ENCODE measurements at regions not wholly inside any gene's neighbourhood (a gene's known extent, or its start where the extent isn't known, plus 50 kb on each side); places are given as distances from the start of the nearest gene placed in this dataset.

- no peak overlapping the region for H3K4me2 ChIP-seq (ENCODE audit: insufficient read depth, low read length)
- intact Hi-C loops (cut with micrococcal nuclease) (no loop called here), dilution Hi-C loops (cut with MboI; ENCODE audit: extremely low pct_ligation_motif_present, low sequenced_read_pairs) (no loop called here)
- H3K4me1 ChIP-seq (ENCODE audit: control insufficient read depth, extremely low read depth, insufficient read depth, low read length), result no peaks in the 10 kb centered on the region
- ChIA-PET POLR2A (no interaction called here), CTCF (no interaction called here)
- no TSS peak for BruUV-seq (replicated peaks)
- DNase-seq (ENCODE audit: low read depth, low spot score), result no peak
- no peak for FAIRE-seq
- no peak overlapping the region for H3K4me3 ChIP-seq (replicated peaks in 1 of 3; ENCODE audit: insufficient read depth in 1 of 3, low read depth in 1 of 3, low read length in 3 of 3)
- H3K79me2 ChIP-seq (ENCODE audit: control insufficient read depth, insufficient read depth, low read length), result no peaks in the 10 kb centered on the region
- no peaks in the 10 kb centered on the region for H4K20me1 ChIP-seq (replicated peaks; ENCODE audit: control insufficient read depth, extremely low read depth, insufficient read depth, low read length)
- no peaks in the 10 kb centered on the region for H3K9me3 ChIP-seq (replicated peaks; ENCODE audit: control insufficient read depth, insufficient read depth, low read length)
- H3K9ac ChIP-seq (replicated peaks; ENCODE audit: extremely low read depth, insufficient read depth, low read length), result no peak overlapping the region
- no peaks in the 10 kb centered on the region for H3K9me1 ChIP-seq (replicated peaks; ENCODE audit: control insufficient read depth, extremely low read depth, insufficient read depth, low read length)
- no peak overlapping the region for H3K27ac ChIP-seq (ENCODE audit: insufficient read depth, low read depth, low read length)
- TF ChIP-seq MAX (IDR thresholded peaks at IDR 0.05; ENCODE audit: insufficient read depth, insufficient read length) (no peak), JUN (IDR thresholded peaks at IDR 0.05; ENCODE audit: borderline replicate concordance, insufficient read depth, insufficient read length, low read depth) (no peak), CTCF (IDR thresholded peaks at IDR 0.05; ENCODE audit: extremely low read depth in 1 of 2, insufficient read depth in 1 of 2, low read depth in 1 of 2, low read length in 2 of 2) (no peak), EZH2 (IDR thresholded peaks at IDR 0.05; ENCODE audit: borderline replicate concordance, low read depth, low read length, severe bottlenecking) (no peak), FOS (IDR thresholded peaks at IDR 0.05; ENCODE audit: borderline replicate concordance, insufficient read depth, low read length) (no peak)
- H3K36me3 ChIP-seq (ENCODE audit: control insufficient read depth in 2 of 2, extremely low read depth in 1 of 2, insufficient read depth in 2 of 2, low read length in 2 of 2), result no peaks in the 10 kb centered on the region
- no peak overlapping the region for H2AFZ ChIP-seq (ENCODE audit: low read depth, low read length)
- H3K27me3 ChIP-seq (ENCODE audit: control insufficient read depth in 2 of 2, insufficient read depth in 2 of 2, low read length in 2 of 2), result no peaks in the 10 kb centered on the region
These were observed 648.4 kb upstream of the EYS start for GRCh38 chr6:66355471-66355870.

GRCh38 chr6:66344796-66345195, 637.8 kb upstream of the EYS start:
- ChIA-PET POLR2A (no interaction called here), CTCF (no interaction called here)
- FAIRE-seq, result no peak
- Histone ChIP-seq H3K4me3 (replicated peaks in 1 of 3; ENCODE audit: insufficient read depth in 1 of 3, low read depth in 1 of 3, low read length in 3 of 3) (no peak overlapping the region), H3K79me2 (ENCODE audit: control insufficient read depth, insufficient read depth, low read length) (no peaks in the 10 kb centered on the region), H3K9me1 (replicated peaks; ENCODE audit: control insufficient read depth, extremely low read depth, insufficient read depth, low read length) (no peaks in the 10 kb centered on the region), H3K27ac (ENCODE audit: insufficient read depth, low read depth, low read length) (no peak overlapping the region), H3K36me3 (ENCODE audit: control insufficient read depth in 2 of 2, extremely low read depth in 1 of 2, insufficient read depth in 2 of 2, low read length in 2 of 2) (no peaks in the 10 kb centered on the region), H3K9ac (replicated peaks; ENCODE audit: extremely low read depth, insufficient read depth, low read length) (no peak overlapping the region), H3K4me2 (ENCODE audit: insufficient read depth, low read length) (no peak overlapping the region), H3K4me1 (ENCODE audit: control insufficient read depth, extremely low read depth, insufficient read depth, low read length) (no peaks in the 10 kb centered on the region), H4K20me1 (replicated peaks; ENCODE audit: control insufficient read depth, extremely low read depth, insufficient read depth, low read length) (no peaks in the 10 kb centered on the region), H2AFZ (ENCODE audit: low read depth, low read length) (no peak overlapping the region), H3K9me3 (replicated peaks; ENCODE audit: control insufficient read depth, insufficient read depth, low read length) (no peaks in the 10 kb centered on the region), H3K27me3 (ENCODE audit: control insufficient read depth in 2 of 2, insufficient read depth in 2 of 2, low read length in 2 of 2) (no peaks in the 10 kb centered on the region)
- BruUV-seq (replicated peaks), result no TSS peak
- TF ChIP-seq MAX (IDR thresholded peaks at IDR 0.05; ENCODE audit: insufficient read depth, insufficient read length) (no peak), FOS (IDR thresholded peaks at IDR 0.05; ENCODE audit: borderline replicate concordance, insufficient read depth, low read length) (no peak), EZH2 (IDR thresholded peaks at IDR 0.05; ENCODE audit: borderline replicate concordance, low read depth, low read length, severe bottlenecking) (no peak), CTCF (IDR thresholded peaks at IDR 0.05; ENCODE audit: extremely low read depth in 1 of 2, insufficient read depth in 1 of 2, low read depth in 1 of 2, low read length in 2 of 2) (no peak), JUN (IDR thresholded peaks at IDR 0.05; ENCODE audit: borderline replicate concordance, insufficient read depth, insufficient read length, low read depth) (no peak), MYC (IDR thresholded peaks at IDR 0.05; ENCODE audit: low read depth, low read length) (no peak), GATA2 (IDR thresholded peaks at IDR 0.05; ENCODE audit: insufficient read depth, insufficient read length, low read depth, low read length) (no peak), POLR2AphosphoS5 (IDR thresholded peaks at IDR 0.05; ENCODE audit: insufficient read depth, low read depth, low read length) (no peak), POLR2A (IDR thresholded peaks at IDR 0.05; ENCODE audit: low read depth, low read length) (no peak)
- no peak for DNase-seq (ENCODE audit: low read depth, low spot score)
- intact Hi-C loops (cut with micrococcal nuclease), result no loop called here
- dilution Hi-C loops (cut with MboI; ENCODE audit: extremely low pct_ligation_motif_present, low sequenced_read_pairs), result no loop called here

All from endothelial cell of umbilical vein (primary cell).